GM19397 (cell line): ENCODE measurements at regions not wholly inside any gene's neighbourhood (a gene's known extent, or its start where the extent isn't known, plus 50 kb on each side); places are given as distances from the start of the nearest gene placed in this dataset.
"Not testable (repeated sequence)": the region's sequence is repeated elsewhere in the genome, so short reads cannot be mapped to it uniquely, and the experiment has no call there.

Experiments
- ATAC-seq: cut with Tn5 transposase; IDR thresholded peaks from one replicate; pipeline ENCODE4 v1.9.1; 2021; ENCODE audit warnings: mild to moderate bottlenecking, moderate library complexity; ENCODE audit not compliant: unreplicated experiment

- no peak for ATAC-seq
Measured at GRCh38 chr1:191699343-191699742, 458.9 kb upstream of the RGS18 start.

- ATAC-seq: no peak
Measured at GRCh38 chr1:191700922-191701321, 457.3 kb upstream of the RGS18 start.

GRCh38 chr1:191702124-191702523, 456.1 kb upstream of the RGS18 start:
- ATAC-seq: no peak

- no peak for ATAC-seq
Measured at GRCh38 chr1:191707288-191707687, 451.0 kb upstream of the RGS18 start.

GRCh38 chr1:191709215-191709614, 449.0 kb upstream of the RGS18 start:
- no peak for ATAC-seq

GRCh38 chr1:191711961-191712360, 446.3 kb upstream of the RGS18 start:
- ATAC-seq: no peak

- no peak for ATAC-seq
Measured at GRCh38 chr1:191714845-191715244, 443.4 kb upstream of the RGS18 start.

GRCh38 chr1:191729742-191730141, 428.5 kb upstream of the RGS18 start:
- ATAC-seq: no peak

GRCh38 chr1:191731608-191732302, 426.5 kb upstream of the RGS18 start:
- ATAC-seq: not testable (repeated sequence)

- no peak for ATAC-seq
Measured at GRCh38 chr1:191734321-191734720, 423.9 kb upstream of the RGS18 start.

- ATAC-seq: no peak
Measured at GRCh38 chr1:191739544-191739943, 418.7 kb upstream of the RGS18 start.

- no peak for ATAC-seq
Measured at GRCh38 chr1:191752342-191752741, 405.9 kb upstream of the RGS18 start.

- ATAC-seq: no peak
Measured at GRCh38 chr1:191760016-191760415, 398.2 kb upstream of the RGS18 start.

GRCh38 chr1:191788551-191788950, 369.7 kb upstream of the RGS18 start:
- ATAC-seq: no peak

- ATAC-seq: no peak
Measured at GRCh38 chr1:191798178-191798577, 360.1 kb upstream of the RGS18 start.

- no peak for ATAC-seq
Measured at GRCh38 chr1:191804311-191804710, 354.0 kb upstream of the RGS18 start.

GRCh38 chr1:191813593-191813992, 344.7 kb upstream of the RGS18 start:
- ATAC-seq: not testable (repeated sequence)

GRCh38 chr1:191818198-191818597, 340.1 kb upstream of the RGS18 start:
- ATAC-seq: no peak

GRCh38 chr1:191831572-191831971, 326.7 kb upstream of the RGS18 start:
- no peak for ATAC-seq

GRCh38 chr1:191839891-191840290, 318.4 kb upstream of the RGS18 start:
- ATAC-seq: no peak

- ATAC-seq: no peak
Measured at GRCh38 chr1:191851799-191852595, 306.3 kb upstream of the RGS18 start.

GRCh38 chr1:191852907-191853306, 305.4 kb upstream of the RGS18 start:
- ATAC-seq: no peak
